Stimulated activated memory B cell treated with anti-CD40 and anti-IgM and Interleukin-4, amounts not matched to agents 10 μg/mL and 1 μg/mL and 100 μg/mL, for 72 hours (primary cell): ENCODE measurements at regions not wholly inside any gene's neighbourhood (a gene's known extent, or its start where the extent isn't known, plus 50 kb on each side); places are given as distances from the start of the nearest gene placed in this dataset.
"Not testable (repeated sequence)": the region's sequence is repeated elsewhere in the genome, so short reads cannot be mapped to it uniquely, and the experiment has no call there.

ENCODE experiments used
- ATAC-seq: fragments of 150-1000 bp; cut with Tn5 transposase; 2 replicates; pipeline ENCODE4 v1.10.0; 2021
- H3K27ac Mint-ChIP-seq: one replicate; pipeline ENCODE4 v1.8.0; 2022; ENCODE audit warnings: mild to moderate bottlenecking, mixed read lengths
- H3K27me3 Mint-ChIP-seq: one replicate; pipeline ENCODE4 v1.8.0; 2022; ENCODE audit warnings: mixed read lengths
- H3K36me3 Mint-ChIP-seq: one replicate; pipeline ENCODE4 v1.8.0; 2022; ENCODE audit warnings: mixed read lengths
- H3K4me1 Mint-ChIP-seq: one replicate; pipeline ENCODE4 v1.8.0; 2022; ENCODE audit warnings: mixed read lengths
- H3K4me3 Mint-ChIP-seq: one replicate; pipeline ENCODE4 v1.8.0; 2022; ENCODE audit warnings: mild to moderate bottlenecking, moderate library complexity, mixed read lengths
- H3K9me3 Mint-ChIP-seq: one replicate; pipeline ENCODE4 v1.8.0; 2022; ENCODE audit warnings: mixed read lengths

- no peak overlapping the region for H3K4me3 Mint-ChIP-seq
- H3K9me3 Mint-ChIP-seq, result peaks cover 3% of the 10 kb centered on the region
- no peak overlapping the region for H3K27ac Mint-ChIP-seq
- no peaks in the 10 kb centered on the region for H3K36me3 Mint-ChIP-seq
- H3K27me3 Mint-ChIP-seq, result no peaks in the 10 kb centered on the region
- no peaks in the 10 kb centered on the region for H3K4me1 Mint-ChIP-seq
- no peak for ATAC-seq
Measured at GRCh38 chr6:130683761-130684517, 143.3 kb upstream of the SMLR1 start.

GRCh38 chr6:130692659-130693058 lies 134.5 kb upstream of the SMLR1 start:
- Mint-ChIP-seq H3K36me3 (no peaks in the 10 kb centered on the region), H3K27ac (no peak overlapping the region), H3K9me3 (no peaks in the 10 kb centered on the region), H3K27me3 (no peaks in the 10 kb centered on the region), H3K4me3 (no peak overlapping the region), H3K4me1 (no peaks in the 10 kb centered on the region)
- ATAC-seq, result no peak

- Mint-ChIP-seq H3K27ac (no peak overlapping the region), H3K36me3 (no peaks in the 10 kb centered on the region), H3K9me3 (no peaks in the 10 kb centered on the region), H3K4me1 (no peaks in the 10 kb centered on the region), H3K4me3 (no peak overlapping the region), H3K27me3 (no peaks in the 10 kb centered on the region)
- ATAC-seq, result no peak
Measured at GRCh38 chr6:130693944-130694343, 133.3 kb upstream of the SMLR1 start.

- Mint-ChIP-seq H3K4me1 (no peaks in the 10 kb centered on the region), H3K27ac (no peak overlapping the region), H3K27me3 (no peaks in the 10 kb centered on the region), H3K4me3 (no peak overlapping the region), H3K36me3 (no peaks in the 10 kb centered on the region), H3K9me3 (no peaks in the 10 kb centered on the region)
- ATAC-seq, result no peak
Measured at GRCh38 chr6:130694606-130695005, 132.6 kb upstream of the SMLR1 start.

GRCh38 chr6:130696806-130697205 lies 130.4 kb upstream of the SMLR1 start:
- no peak overlapping the region for H3K4me3 Mint-ChIP-seq
- no peaks in the 10 kb centered on the region for H3K4me1 Mint-ChIP-seq
- peaks cover 12% of the 10 kb centered on the region for H3K27me3 Mint-ChIP-seq
- H3K36me3 Mint-ChIP-seq, result no peaks in the 10 kb centered on the region
- no peaks in the 10 kb centered on the region for H3K9me3 Mint-ChIP-seq
- H3K27ac Mint-ChIP-seq, result no peak overlapping the region
- ATAC-seq, result no peak

GRCh38 chr6:130697271-130697994 lies 129.8 kb upstream of the SMLR1 start:
- Mint-ChIP-seq H3K27ac (no peak overlapping the region), H3K4me1 (no peaks in the 10 kb centered on the region)

GRCh38 chr6:130697995-130698535 lies 129.1 kb upstream of the SMLR1 start:
- H3K4me3 Mint-ChIP-seq, result no peak overlapping the region
- no peaks in the 10 kb centered on the region for H3K4me1 Mint-ChIP-seq
- peaks cover 24% of the 10 kb centered on the region for H3K27me3 Mint-ChIP-seq
- H3K27ac Mint-ChIP-seq, result no peak overlapping the region
- H3K9me3 Mint-ChIP-seq, result no peaks in the 10 kb centered on the region
- no peaks in the 10 kb centered on the region for H3K36me3 Mint-ChIP-seq
- peak; percentile 80 for ATAC-seq

More at GRCh38 chr6:130697271-130697994, 129.8 kb upstream of the SMLR1 start:
- Mint-ChIP-seq H3K4me3 (no peak overlapping the region), H3K27me3 (peaks cover 18% of the 10 kb centered on the region), H3K36me3 (no peaks in the 10 kb centered on the region), H3K9me3 (no peaks in the 10 kb centered on the region)
- peak; percentile 28 for ATAC-seq

- Mint-ChIP-seq H3K4me3 (no peak overlapping the region), H3K4me1 (no peaks in the 10 kb centered on the region), H3K27me3 (peaks cover 36% of the 10 kb centered on the region), H3K9me3 (no peaks in the 10 kb centered on the region), H3K36me3 (no peaks in the 10 kb centered on the region), H3K27ac (no peak overlapping the region)
- no peak for ATAC-seq
Measured at GRCh38 chr6:130699742-130700141, 127.5 kb upstream of the SMLR1 start.

- H3K36me3 Mint-ChIP-seq, result no peaks in the 10 kb centered on the region
- H3K9me3 Mint-ChIP-seq, result no peaks in the 10 kb centered on the region
- H3K27ac Mint-ChIP-seq, result no peak overlapping the region
- ATAC-seq, result no peak
- no peaks in the 10 kb centered on the region for H3K4me1 Mint-ChIP-seq
- no peak overlapping the region for H3K4me3 Mint-ChIP-seq
- peaks cover 36% of the 10 kb centered on the region for H3K27me3 Mint-ChIP-seq
Measured at GRCh38 chr6:130700397-130700796, 126.8 kb upstream of the SMLR1 start.

GRCh38 chr6:130708338-130708737 lies 118.9 kb upstream of the SMLR1 start:
- ATAC-seq, result no peak
- no peak overlapping the region for H3K4me3 Mint-ChIP-seq
- no peaks in the 10 kb centered on the region for H3K4me1 Mint-ChIP-seq
- no peak overlapping the region for H3K27ac Mint-ChIP-seq
- no peaks in the 10 kb centered on the region for H3K36me3 Mint-ChIP-seq
- no peaks in the 10 kb centered on the region for H3K9me3 Mint-ChIP-seq
- peaks cover 9% of the 10 kb centered on the region for H3K27me3 Mint-ChIP-seq

GRCh38 chr6:130711641-130712040 lies 115.6 kb upstream of the SMLR1 start:
- not testable (repeated sequence) for ATAC-seq, H3K9me3 Mint-ChIP-seq, H3K4me3 Mint-ChIP-seq, H3K4me1 Mint-ChIP-seq, H3K27me3 Mint-ChIP-seq, H3K36me3 Mint-ChIP-seq, H3K27ac Mint-ChIP-seq

- H3K4me1 Mint-ChIP-seq, result no peaks in the 10 kb centered on the region
- no peak overlapping the region for H3K27ac Mint-ChIP-seq
- H3K36me3 Mint-ChIP-seq, result no peaks in the 10 kb centered on the region
- H3K9me3 Mint-ChIP-seq, result peaks cover under 1% of the 10 kb centered on the region
- H3K27me3 Mint-ChIP-seq, result no peaks in the 10 kb centered on the region
- H3K4me3 Mint-ChIP-seq, result no peak overlapping the region
- no peak for ATAC-seq
Measured at GRCh38 chr6:130713144-130713543, 114.1 kb upstream of the SMLR1 start.

- Mint-ChIP-seq H3K9me3 (peaks cover 8% of the 10 kb centered on the region), H3K36me3 (no peaks in the 10 kb centered on the region), H3K4me1 (no peaks in the 10 kb centered on the region), H3K4me3 (no peak overlapping the region), H3K27ac (no peak overlapping the region), H3K27me3 (no peaks in the 10 kb centered on the region)
- ATAC-seq, result no peak
Measured at GRCh38 chr6:130715058-130715457, 112.1 kb upstream of the SMLR1 start.

- no peak for ATAC-seq
- no peak overlapping the region for H3K27ac Mint-ChIP-seq
Measured at GRCh38 chr6:130716466-130716865, 110.7 kb upstream of the SMLR1 start.

GRCh38 chr6:130717657-130718056 lies 109.5 kb upstream of the SMLR1 start:
- ATAC-seq, result no peak
- Mint-ChIP-seq H3K9me3 (peaks cover 8% of the 10 kb centered on the region), H3K4me3 (no peak overlapping the region), H3K27ac (no peak overlapping the region), H3K27me3 (no peaks in the 10 kb centered on the region), H3K4me1 (no peaks in the 10 kb centered on the region), H3K36me3 (no peaks in the 10 kb centered on the region)

More at GRCh38 chr6:130716466-130716865, 110.7 kb upstream of the SMLR1 start:
- Mint-ChIP-seq H3K4me1 (no peaks in the 10 kb centered on the region), H3K4me3 (no peak overlapping the region), H3K36me3 (no peaks in the 10 kb centered on the region), H3K27me3 (no peaks in the 10 kb centered on the region), H3K9me3 (peaks cover 8% of the 10 kb centered on the region)
